Esophagus squamous epithelium (tissue), 5 donors: ENCODE measurements at regions not wholly inside any gene's neighbourhood (a gene's known extent, or its start where the extent isn't known, plus 50 kb on each side); places are given as distances from the start of the nearest gene placed in this dataset.
"Not testable (repeated sequence)": the region's sequence is repeated elsewhere in the genome, so short reads cannot be mapped to it uniquely, and the experiment has no call there.

Source experiments
- DNase-seq: peaks from one replicate; lab custom pipeline; 2025; lab: John Stamatoyannopoulos, UW
- H3K27ac ChIP-seq, 4 donors: fragments of 200-600 bp; sonication (generic); one replicate each; pipeline ENCODE4 v1.5.1; 2016 to 2019; ENCODE audit warnings: mild to moderate bottlenecking in 1 of 4
- H3K27me3 ChIP-seq, 4 donors: fragments of 200-600 bp; sonication (generic); 1 replicate in 3 of 4; 2 replicates in 1 of 4; pipeline versions ENCODE4 v1.5.1 to v1.6.0; 2017 to 2021; ENCODE audit warnings: antibody characterized with exemption in 1 of 4
- H3K36me3 ChIP-seq, 3 donors: fragments of 200-600 bp; sonication (generic); one replicate each; pipeline ENCODE4 v1.5.1; 2016 to 2019
- H3K4me1 ChIP-seq, 3 donors: fragments of 200-600 bp; sonication (generic); one replicate each; pipeline ENCODE4 v1.5.1; 2017 to 2019
- H3K4me3 ChIP-seq, 4 donors: fragments of 200-600 bp; sonication (generic); 1 replicate in 3 of 4; 2 replicates in 1 of 4; pipeline ENCODE4 v1.5.1; 2016 to 2019; ENCODE audit warnings: mild to moderate bottlenecking in 2 of 4, moderate library complexity in 1 of 4
- H3K9me3 ChIP-seq, 3 donors: fragments of 200-600 bp; sonication (generic); one replicate each; pipeline ENCODE4 v1.5.1; 2016 to 2019
- CTCF ChIP-seq, 6 experiments: fragments of 450-650 bp in 4 of 6; fragments of 200-600 bp in 2 of 6; sonication (generic) in 2 of 6; IDR thresholded peaks; one replicate each; pipeline ENCODE4 v1.5.1; 2016 to 2019; ENCODE audit warnings: antibody characterized with exemption in 6 of 6, mild to moderate bottlenecking in 4 of 6, moderate library complexity in 4 of 6
- POLR2A ChIP-seq, 4 donors: fragments of 450-650 bp; IDR thresholded peaks; one replicate each; pipeline ENCODE4 v1.6.1; 2017; ENCODE audit warnings: antibody characterized with exemption in 4 of 4, mild to moderate bottlenecking in 4 of 4, moderate library complexity in 3 of 4
- WGBS, 2 donors: methylation state at CpG; one replicate each; pipeline ENCODE4 v1.1.5; 2018; 5-methylcytosine and 5-hydroxymethylcytosine counted together
- intact Hi-C: fragments of 100-400 bp; cut with DNase I; formaldehyde crosslinking; loops from one replicate; pipeline ENCODE4 v1.15.0; 2022
- small RNA-seq, 4 donors: library from RNA; depleted of rRNA; stranded (forward); fragments of <200 nt; gene quantifications; one replicate each; pipeline ENCODE3, GENCODE V24; 2016
- donor health status: DM: yes; HTN: yes; CAD: no.

- TF ChIP-seq POLR2A (IDR thresholded peaks at IDR 0.05), result no peak
- no peak for TF ChIP-seq CTCF (IDR thresholded peaks at IDR 0.05)
- H3K36me3 ChIP-seq, result no peaks in the 10 kb centered on the region
- 91 to 94% methylated on average over 5 of the region's 5 CpGs for WGBS, 2 donors
- H3K27me3 ChIP-seq, result peaks cover 0 to 5% (median 0%) of the 10 kb centered on the region in 4 donors
- peaks cover 0 to 26% (median 9%) of the 10 kb centered on the region in 3 donors for H3K9me3 ChIP-seq
- H3K27ac ChIP-seq, result no peak overlapping the region
- no peak overlapping the region for H3K4me3 ChIP-seq
- no peak for DNase-seq
- intact Hi-C loops, result no loop called here
- no peaks in the 10 kb centered on the region for H3K4me1 ChIP-seq
Measured at GRCh38 chr2:152278526-152278925, 56.4 kb upstream of the FMNL2 start.

- intact Hi-C loops, H3K4me1 ChIP-seq, H3K36me3 ChIP-seq, H3K4me3 ChIP-seq, H3K27ac ChIP-seq, H3K27me3 ChIP-seq, DNase-seq: not testable (repeated sequence)
- peaks cover 0 to 18% (median 3%) of the 10 kb centered on the region in 3 donors for H3K9me3 ChIP-seq
- WGBS, 2 donors, result 77 to 90% methylated on average over 2 of the region's 2 CpGs
Measured at GRCh38 chr2:152279367-152279766, 55.6 kb upstream of the FMNL2 start.

- H3K27ac ChIP-seq, result no peak overlapping the region
Measured at GRCh38 chr2:152280780-152281179, 54.2 kb upstream of the FMNL2 start.

GRCh38 chr2:152283392-152283791 is 51.6 kb upstream of the FMNL2 start:
- Histone ChIP-seq H3K36me3 (no peaks in the 10 kb centered on the region), H3K4me1 (no peaks in the 10 kb centered on the region), H3K4me3 (no peak overlapping the region), H3K27ac (no peak overlapping the region), H3K9me3 (peaks cover 0 to 12% (median 3%) of the 10 kb centered on the region in 3 donors), H3K27me3 (no peaks in the 10 kb centered on the region)
- intact Hi-C loops, result no loop called here
- TF ChIP-seq POLR2A (IDR thresholded peaks at IDR 0.05) (no peak), CTCF (IDR thresholded peaks at IDR 0.05) (no peak)
- DNase-seq, result no peak
- 23 to 41% methylated on average over 1 of the region's 1 CpG for WGBS, 2 donors

More at GRCh38 chr2:152280780-152281179, 54.2 kb upstream of the FMNL2 start:
- H3K36me3 ChIP-seq, result no peaks in the 10 kb centered on the region
- no peaks in the 10 kb centered on the region for H3K4me1 ChIP-seq
- H3K9me3 ChIP-seq, result peaks cover 0 to 12% (median 3%) of the 10 kb centered on the region in 3 donors
- 67 to 94% methylated on average over 2 of the region's 2 CpGs for WGBS, 2 donors
- intact Hi-C loops, result no loop called here
- peaks cover 0 to 5% (median 0%) of the 10 kb centered on the region in 4 donors for H3K27me3 ChIP-seq
- H3K4me3 ChIP-seq, result no peak overlapping the region
- no peak for DNase-seq
- TF ChIP-seq POLR2A (IDR thresholded peaks at IDR 0.05) (no peak), CTCF (IDR thresholded peaks at IDR 0.05) (no peak)

- no peak for DNase-seq
- Histone ChIP-seq H3K4me3 (no peak overlapping the region), H3K9me3 (peaks cover 0 to 4% (median 0%) of the 10 kb centered on the region in 3 donors), H3K4me1 (no peaks in the 10 kb centered on the region), H3K27me3 (no peaks in the 10 kb centered on the region), H3K36me3 (no peaks in the 10 kb centered on the region), H3K27ac (no peak overlapping the region)
- TF ChIP-seq POLR2A (IDR thresholded peaks at IDR 0.05), result no peak
- no peak for TF ChIP-seq CTCF (IDR thresholded peaks at IDR 0.05)
- intact Hi-C loops, result no loop called here
- 87 to 90% methylated on average over 2 of the region's 2 CpGs for WGBS, 2 donors
Measured at GRCh38 chr2:152284398-152284797, 50.6 kb upstream of the FMNL2 start.

Small RNAs in the stretch of these regions (small RNA-seq; reads per million reads assigned to genes)
- gene RF00019, result 0 reads per million in 4 donors
